Right renal cortex interstitium (tissue), 3 donors: ENCODE measurements at regions not wholly inside any gene's neighbourhood (a gene's known extent, or its start where the extent isn't known, plus 50 kb on each side); places are given as distances from the start of the nearest gene placed in this dataset.

Source experiments
- DNase-seq, 3 donors: peaks; one replicate each; pipeline ENCODE4 v3.0.0-alpha.2; 2013; ENCODE audit warnings: low read depth in 3 of 3, low spot score in 2 of 3

DNA sequence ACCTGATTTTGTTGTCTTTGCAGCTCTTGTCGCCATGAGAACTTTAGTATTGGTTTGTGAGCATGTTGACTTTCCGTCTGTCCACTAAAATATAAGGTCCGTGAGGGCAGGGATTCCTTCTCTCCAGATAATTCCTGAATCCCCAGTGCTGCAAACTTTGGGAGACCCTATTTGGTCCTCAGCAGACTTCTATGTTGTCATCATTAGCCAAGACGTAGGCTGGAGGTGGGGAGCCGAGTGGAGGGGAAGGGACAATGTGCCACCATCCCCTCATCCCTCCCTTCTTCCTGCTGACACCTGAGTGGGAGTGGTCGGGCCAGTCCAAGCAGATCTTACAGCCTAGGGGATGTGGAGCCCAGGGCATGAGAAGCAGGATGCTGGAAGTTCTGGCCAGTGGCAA is 690.6 kb downstream of the TBC1D22A start:
- DNase-seq: no peak

GRCh38 chr22:47452184-47452583 is 689.7 kb downstream of the TBC1D22A start:
- DNase-seq: no peak

- DNase-seq: no peak
Measured at GRCh38 chr22:47450876-47451475, 688.5 kb downstream of the TBC1D22A start.

- DNase-seq: no peak
Measured at GRCh38 chr22:47449508-47450270, 687.2 kb downstream of the TBC1D22A start.

- DNase-seq: no peak
Measured at GRCh38 chr22:47448231-47449223, 686.1 kb downstream of the TBC1D22A start.

GRCh38 chr22:47446821-47447810 is 684.7 kb downstream of the TBC1D22A start:
- DNase-seq: no peak

DNA sequence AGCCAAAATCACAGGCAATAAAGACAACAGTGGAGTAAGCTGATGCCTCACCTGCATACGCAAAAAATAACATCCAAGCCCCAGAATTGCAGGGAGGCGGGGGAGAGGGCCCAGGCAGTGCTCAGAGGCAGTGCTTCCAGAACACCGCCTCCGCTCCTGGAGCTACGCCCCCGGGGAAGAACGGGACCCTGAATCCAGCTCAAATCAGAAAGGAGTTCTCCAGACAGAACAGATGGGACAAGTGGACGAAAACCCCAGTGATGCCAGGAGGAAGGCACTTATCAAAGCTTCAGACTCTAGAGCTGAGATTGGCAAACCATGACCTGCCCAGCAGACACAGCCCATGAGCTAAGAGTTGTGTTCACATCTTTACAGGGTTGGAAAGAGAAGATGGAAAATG is 683.9 kb downstream of the TBC1D22A start:
- no peak for DNase-seq

DNA sequence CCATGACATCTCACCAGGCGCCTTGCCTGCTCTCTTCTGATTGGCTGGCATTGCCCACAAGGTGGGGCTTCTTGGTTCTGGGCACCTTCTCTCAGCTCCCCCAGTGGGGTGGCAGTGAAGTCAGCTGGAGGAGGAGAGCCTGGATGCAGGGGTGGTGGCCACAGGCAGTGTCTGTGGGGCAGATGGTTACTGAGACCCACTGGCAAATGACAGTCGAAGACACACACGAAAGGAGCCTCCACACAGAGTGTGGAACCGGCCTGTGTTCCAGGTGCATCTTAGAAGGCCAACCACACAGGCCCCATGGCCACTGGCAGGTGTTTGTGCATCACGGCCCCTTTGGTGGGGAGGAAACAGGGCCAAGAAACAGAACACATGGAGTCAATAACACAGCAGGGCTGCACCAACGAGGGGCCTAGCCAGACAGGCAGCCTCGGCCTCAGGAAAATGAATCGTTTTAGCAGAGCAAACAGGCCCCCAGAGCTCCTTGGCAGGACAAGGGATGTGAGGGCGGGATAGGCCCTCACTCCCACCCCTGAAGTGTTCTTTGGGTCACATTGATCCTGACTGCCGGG is 683.4 kb downstream of the TBC1D22A start:
- no peak for DNase-seq

- DNase-seq: no peak
Measured at GRCh38 chr22:47445212-47445611, 682.8 kb downstream of the TBC1D22A start.

DNA sequence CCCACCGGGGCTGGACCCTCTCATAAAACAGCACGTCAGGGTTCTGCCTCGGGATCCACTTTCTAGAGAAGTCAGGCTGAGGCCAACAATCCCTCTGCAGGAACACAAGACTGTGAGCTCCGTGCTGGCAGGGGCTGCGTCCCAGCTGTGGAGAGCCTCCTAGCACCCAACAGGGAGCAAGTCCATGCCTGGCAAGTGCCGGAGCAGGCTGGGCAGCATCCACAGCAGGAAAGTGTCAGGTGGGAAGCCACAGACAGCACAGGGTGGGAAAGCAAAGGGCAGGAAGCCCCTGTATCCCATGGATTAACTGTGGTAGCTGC is 682.3 kb downstream of the TBC1D22A start:
- DNase-seq: no peak

GRCh38 chr22:47443836-47444745 is 681.6 kb downstream of the TBC1D22A start:
- no peak for DNase-seq

DNA sequence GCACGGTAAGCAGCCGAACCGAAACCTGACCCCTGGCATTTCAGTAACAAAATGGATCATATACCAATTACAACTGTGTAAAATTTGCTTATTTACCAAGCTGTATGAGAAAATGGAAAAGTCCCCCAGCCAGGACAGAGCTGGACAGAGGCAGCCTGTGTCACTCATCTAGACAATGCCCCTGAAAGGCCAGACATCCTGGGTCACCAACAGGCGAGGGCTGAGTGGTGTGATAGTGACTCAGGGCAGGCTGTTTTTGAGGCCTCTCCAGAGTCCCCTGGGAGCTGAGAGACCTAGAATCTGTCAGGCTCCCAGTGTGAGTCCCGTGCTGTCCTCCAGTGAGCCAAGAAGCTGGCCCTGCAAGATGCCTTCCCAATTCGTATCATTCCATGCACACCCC is 680.4 kb downstream of the TBC1D22A start:
- no peak for DNase-seq

- no peak for DNase-seq
Measured at GRCh38 chr22:47439643-47440265, 677.3 kb downstream of the TBC1D22A start.

- DNase-seq: no peak
Measured at GRCh38 chr22:47437636-47438035, 675.2 kb downstream of the TBC1D22A start.

DNA sequence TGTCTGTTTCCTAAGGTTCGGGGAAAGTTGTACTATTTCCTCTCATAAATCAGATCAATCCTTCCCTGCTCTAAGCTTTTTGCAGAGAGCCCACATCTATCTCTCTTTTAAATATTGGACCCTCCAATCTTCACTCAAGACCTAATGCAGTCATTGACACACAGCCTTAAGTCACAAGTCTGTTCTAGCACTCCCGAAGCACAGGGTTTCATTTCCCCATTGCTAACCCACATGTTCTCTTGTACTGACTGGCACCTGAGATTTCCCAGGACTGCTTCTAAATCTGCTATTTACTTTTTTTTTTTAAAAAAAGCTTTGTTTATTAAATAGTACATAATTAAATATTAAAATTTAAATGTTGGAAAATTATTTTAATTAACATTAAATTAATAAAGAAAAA is 674.7 kb downstream of the TBC1D22A start:
- DNase-seq: no peak

DNA sequence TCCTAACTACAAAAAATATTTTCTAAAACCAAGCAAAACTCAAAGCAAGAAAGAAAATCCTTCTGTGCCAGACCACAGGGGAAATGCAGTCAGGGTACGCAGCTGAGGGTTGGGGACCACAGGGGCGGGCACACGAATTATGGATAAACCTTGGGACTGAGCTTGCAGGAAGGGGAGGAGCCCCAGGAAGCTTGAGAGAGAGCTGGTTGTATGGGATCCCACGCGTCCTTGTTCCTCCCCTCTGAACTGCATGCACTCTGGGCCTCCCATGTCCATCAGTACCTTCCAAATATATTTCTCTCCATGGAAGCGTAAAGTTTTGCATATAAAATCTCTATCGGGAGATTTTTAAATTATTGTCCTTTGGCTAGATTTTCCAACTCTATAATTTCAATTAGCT is 673.4 kb downstream of the TBC1D22A start:
- DNase-seq: no peak

DNA sequence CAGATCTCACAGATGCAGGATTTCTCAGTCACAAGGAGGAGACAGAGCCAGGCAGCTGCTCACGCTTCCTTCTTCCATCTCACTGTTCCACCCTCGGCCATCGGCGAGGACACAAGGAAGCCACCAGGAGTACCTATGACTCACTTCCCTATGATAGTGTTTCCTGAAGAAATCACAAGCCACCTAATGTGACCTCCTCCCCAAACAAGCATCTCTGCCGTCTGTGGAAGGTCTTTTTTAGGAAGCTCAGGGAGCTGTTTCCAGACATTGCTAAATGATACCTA is 672.7 kb downstream of the TBC1D22A start:
- no peak for DNase-seq

GRCh38 chr22:47434336-47435203 is 672.1 kb downstream of the TBC1D22A start:
- no peak for DNase-seq
